ENCODE measurements at regions not wholly inside any gene's neighbourhood (a gene's known extent, or its start where the extent isn't known, plus 50 kb on each side); places are given as distances from the start of the nearest gene placed in this dataset.

- Mint-ChIP-seq H3K9me3 (no peaks in the 10 kb centered on the region), H3K36me3 (ENCODE audit: low read depth) (no peaks in the 10 kb centered on the region), H3K4me3 (no peak overlapping the region), H3K27me3 (no peaks in the 10 kb centered on the region), H3K4me1 (no peaks in the 10 kb centered on the region), H3K27ac (no peak overlapping the region)
- ChIA-PET POLR2A (no interaction called here), CTCF (no interaction called here)
- DNase-seq, result no peak
These were observed 58.1 kb upstream of the HOPX start for GRCh38 chr4:56739066-56739777.

- H3K4me1 Mint-ChIP-seq, result no peaks in the 10 kb centered on the region
- no peak for DNase-seq
- H3K27ac Mint-ChIP-seq, result no peak overlapping the region
- no peaks in the 10 kb centered on the region for H3K36me3 Mint-ChIP-seq (ENCODE audit: low read depth)
- ChIA-PET CTCF (interaction anchor here (1.2 to 1.4 kb wide), 2 partner anchors 13 to 14 kb away, joined by 3 to 4 read pairs; no protein-coding TSS in a partner anchor), POLR2A (no interaction called here)
- H3K4me3 Mint-ChIP-seq, result no peak overlapping the region
- no peaks in the 10 kb centered on the region for H3K9me3 Mint-ChIP-seq
- no peaks in the 10 kb centered on the region for H3K27me3 Mint-ChIP-seq
These were observed 56.6 kb upstream of the HOPX start for GRCh38 chr4:56737666-56738065.

- H3K36me3 Mint-ChIP-seq (ENCODE audit: low read depth), result no peaks in the 10 kb centered on the region
- H3K4me3 Mint-ChIP-seq, result no peak overlapping the region
- H3K4me1 Mint-ChIP-seq, result no peaks in the 10 kb centered on the region
- H3K27ac Mint-ChIP-seq, result no peak overlapping the region
- no peaks in the 10 kb centered on the region for H3K27me3 Mint-ChIP-seq
- ChIA-PET POLR2A (no interaction called here), CTCF (no interaction called here)
- no peaks in the 10 kb centered on the region for H3K9me3 Mint-ChIP-seq
- DNase-seq, result no peak
These were observed 52.3 kb upstream of the HOPX start for GRCh38 chr4:56733352-56733751.

- no peaks in the 10 kb centered on the region for H3K4me1 Mint-ChIP-seq
- POLR2A ChIA-PET, result no interaction called here
- no peaks in the 10 kb centered on the region for H3K27me3 Mint-ChIP-seq
These were observed 51.2 kb upstream of the HOPX start for GRCh38 chr4:56732301-56732700.

GRCh38 chr4:56731857-56732256 is 50.8 kb upstream of the HOPX start:
- no peak for DNase-seq
- Mint-ChIP-seq H3K27me3 (no peaks in the 10 kb centered on the region), H3K4me3 (no peak overlapping the region), H3K36me3 (ENCODE audit: low read depth) (peaks cover 1% of the 10 kb centered on the region), H3K27ac (no peak overlapping the region), H3K9me3 (no peaks in the 10 kb centered on the region), H3K4me1 (no peaks in the 10 kb centered on the region)
- CTCF ChIA-PET, result interaction anchor here (0.5 to 1.9 kb wide), 3 partner anchors 12 to 613 kb away, joined by 3 to 5 read pairs (median 3); no protein-coding TSS in a partner anchor
- POLR2A ChIA-PET, result no interaction called here

More at GRCh38 chr4:56732301-56732700, 51.2 kb upstream of the HOPX start:
- H3K9me3 Mint-ChIP-seq, result no peaks in the 10 kb centered on the region
- no peak overlapping the region for H3K4me3 Mint-ChIP-seq
- peaks cover 1% of the 10 kb centered on the region for H3K36me3 Mint-ChIP-seq (ENCODE audit: low read depth)
- CTCF ChIA-PET, result interaction anchor here (0.5 to 1.9 kb wide), 3 partner anchors 11 to 613 kb away, joined by 3 to 5 read pairs (median 3); no protein-coding TSS in a partner anchor
- H3K27ac Mint-ChIP-seq, result peak overlapping the region; percentile 57
- DNase-seq, result no peak
